ENCODE measurements at regions not wholly inside any gene's neighbourhood (a gene's known extent, or its start where the extent isn't known, plus 50 kb on each side); places are given as distances from the start of the nearest gene placed in this dataset.

- POLR2A ChIA-PET = no interaction called here
Observed at GRCh38 chr3:116834816-116835215, 125.2 kb downstream of the TUSC7 start.

DNA sequence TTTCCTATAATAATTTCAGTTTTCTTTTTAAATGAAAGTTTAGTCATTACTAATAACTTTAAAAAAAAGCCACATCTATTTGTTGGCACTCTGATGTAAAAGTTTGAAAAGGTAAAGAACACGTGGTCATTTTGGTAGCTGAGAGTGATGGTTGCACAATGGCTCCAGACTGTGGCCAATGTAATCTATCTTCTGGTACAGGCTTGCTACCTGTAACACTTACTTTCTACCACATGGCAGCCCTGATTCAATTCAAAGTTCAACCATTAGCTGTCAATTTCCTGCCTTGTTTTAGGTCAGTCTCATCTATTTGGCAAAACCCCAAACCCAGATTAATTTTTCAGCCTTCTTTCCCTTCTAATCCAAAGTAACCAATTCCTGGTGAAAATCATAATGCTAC lies 126.1 kb downstream of the TUSC7 start:
- Mint-ChIP-seq H3K27ac (no peak overlapping the region), H3K9me3 (no peaks in the 10 kb centered on the region), H3K36me3 (ENCODE audit: low read depth) (no peaks in the 10 kb centered on the region), H3K27me3 (peaks cover 2% of the 10 kb centered on the region), H3K4me3 (no peak overlapping the region), H3K4me1 (no peaks in the 10 kb centered on the region)
- DNase-seq = no peak
- CTCF ChIA-PET = no interaction called here
- intact Hi-C loops (cut with micrococcal nuclease) = no loop called here
- POLR2A ChIA-PET = no interaction called here
- ATAC-seq (ENCODE audit: low read depth) = no peak
- TF ChIP-seq CTCF (IDR thresholded peaks at IDR 0.05) = no peak

More at GRCh38 chr3:116834816-116835215, 125.2 kb downstream of the TUSC7 start:
- Mint-ChIP-seq H3K27ac (no peak overlapping the region), H3K27me3 (peaks cover 2% of the 10 kb centered on the region), H3K4me3 (no peak overlapping the region), H3K9me3 (no peaks in the 10 kb centered on the region), H3K36me3 (ENCODE audit: low read depth) (no peaks in the 10 kb centered on the region), H3K4me1 (no peaks in the 10 kb centered on the region)
- ATAC-seq (ENCODE audit: low read depth) (no peak), DNase-seq (no peak)
- CTCF ChIA-PET = no interaction called here
- no peak for TF ChIP-seq CTCF (IDR thresholded peaks at IDR 0.05)
- intact Hi-C loops (cut with micrococcal nuclease) = no loop called here

GRCh38 chr3:116836286-116836685 lies 126.7 kb downstream of the TUSC7 start:
- ATAC-seq (ENCODE audit: low read depth) (no peak), DNase-seq (no peak)
- Mint-ChIP-seq H3K4me3 (no peak overlapping the region), H3K9me3 (no peaks in the 10 kb centered on the region), H3K36me3 (ENCODE audit: low read depth) (no peaks in the 10 kb centered on the region), H3K4me1 (no peaks in the 10 kb centered on the region), H3K27ac (no peak overlapping the region), H3K27me3 (peaks cover 2% of the 10 kb centered on the region)
- ChIA-PET CTCF (no interaction called here), POLR2A (no interaction called here)
- intact Hi-C loops (cut with micrococcal nuclease) = no loop called here
- TF ChIP-seq CTCF (IDR thresholded peaks at IDR 0.05) = no peak

DNA sequence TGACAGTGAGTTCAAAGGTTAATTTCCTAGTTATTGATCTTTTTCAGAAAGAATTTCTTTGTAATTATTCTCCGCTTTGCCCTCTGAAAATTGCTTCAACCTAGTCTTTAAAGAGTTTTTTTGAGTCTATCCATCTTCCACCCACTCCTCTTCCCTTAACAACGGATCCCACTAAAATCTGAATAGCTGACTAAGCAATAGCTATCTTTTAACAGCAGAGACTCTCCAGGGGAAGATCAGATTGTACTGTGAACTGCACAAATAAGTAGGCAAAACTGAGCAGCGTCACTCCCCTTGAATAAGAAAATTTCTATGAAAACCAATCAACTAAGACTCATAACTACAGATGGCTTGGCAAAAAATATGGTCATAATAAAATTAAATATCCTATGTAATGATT lies 127.9 kb downstream of the TUSC7 start:
- no peaks in the 10 kb centered on the region for H3K9me3 Mint-ChIP-seq
- ChIA-PET CTCF (interaction anchor here (1.0 kb wide), 1 partner anchor 17 kb away, joined by 3 read pairs; no protein-coding TSS in a partner anchor), POLR2A (no interaction called here)
- peaks cover 2% of the 10 kb centered on the region for H3K27me3 Mint-ChIP-seq
- no peaks in the 10 kb centered on the region for H3K36me3 Mint-ChIP-seq (ENCODE audit: low read depth)
- no peak overlapping the region for H3K4me3 Mint-ChIP-seq
- H3K27ac Mint-ChIP-seq = no peak overlapping the region
- H3K4me1 Mint-ChIP-seq = no peaks in the 10 kb centered on the region
- TF ChIP-seq CTCF (IDR thresholded peaks at IDR 0.05) = no peak
- ATAC-seq (ENCODE audit: low read depth) (no peak), DNase-seq (no peak)
- intact Hi-C loops (cut with micrococcal nuclease) = no loop called here

DNA sequence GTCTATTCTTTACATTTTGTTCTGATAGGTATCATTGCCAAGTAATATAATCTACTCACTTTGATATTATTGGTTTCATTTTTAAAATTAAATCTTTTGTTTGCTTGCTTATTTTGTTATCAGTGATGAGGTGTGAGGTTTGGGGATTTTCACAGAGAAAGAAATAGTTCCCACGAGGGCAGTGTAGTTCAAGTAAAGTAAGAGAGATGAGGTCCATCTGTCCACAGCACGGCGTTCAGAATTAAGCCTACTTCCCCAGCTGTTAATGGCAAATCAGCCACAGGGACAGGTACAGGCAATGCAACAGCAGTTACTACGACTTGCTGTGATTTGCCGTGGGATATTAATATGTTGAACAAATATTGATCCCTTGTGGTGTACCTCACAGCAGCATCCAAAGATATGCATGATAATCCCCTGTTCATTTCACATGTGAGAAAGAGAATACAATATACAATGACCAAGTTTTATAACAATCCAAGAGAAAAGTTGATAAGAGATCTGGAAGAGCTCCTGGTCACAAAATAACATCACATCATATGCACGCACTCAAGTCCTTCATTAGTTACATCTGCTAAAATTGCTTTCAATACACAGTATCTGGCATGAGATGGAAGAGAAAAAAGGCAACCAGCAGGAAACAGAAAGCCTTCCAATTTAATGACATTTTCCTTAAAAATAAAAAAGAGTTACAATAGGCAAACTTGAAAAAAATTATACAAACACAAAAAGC lies 131.6 kb downstream of the TUSC7 start:
- H3K9me3 Mint-ChIP-seq = no peaks in the 10 kb centered on the region
- ChIA-PET CTCF (interaction anchor here (0.6 kb wide), 1 partner anchor 668 kb away, joined by 3 read pairs; no protein-coding TSS in a partner anchor), POLR2A (no interaction called here)
- ATAC-seq (ENCODE audit: low read depth) = no peak
- H3K4me1 Mint-ChIP-seq = no peaks in the 10 kb centered on the region
- H3K36me3 Mint-ChIP-seq (ENCODE audit: low read depth) = no peaks in the 10 kb centered on the region
- no peak overlapping the region for H3K27ac Mint-ChIP-seq
- no peaks in the 10 kb centered on the region for H3K27me3 Mint-ChIP-seq
- TF ChIP-seq CTCF (IDR thresholded peaks at IDR 0.05) = no peak
- intact Hi-C loops (cut with micrococcal nuclease) = no loop called here
- no peak overlapping the region for H3K4me3 Mint-ChIP-seq
- no peak for DNase-seq
